NCI-H2196 treated with DMSO at 0.1 percent for 48 hours (cell line): ENCODE measurements at regions not wholly inside any gene's neighbourhood (a gene's known extent, or its start where the extent isn't known, plus 50 kb on each side); places are given as distances from the start of the nearest gene placed in this dataset.

Source experiments
- DNase-seq: peaks from one replicate; lab custom pipeline; 2025; ENCODE audit not compliant: unreplicated experiment; lab: John Stamatoyannopoulos, UW

DNA sequence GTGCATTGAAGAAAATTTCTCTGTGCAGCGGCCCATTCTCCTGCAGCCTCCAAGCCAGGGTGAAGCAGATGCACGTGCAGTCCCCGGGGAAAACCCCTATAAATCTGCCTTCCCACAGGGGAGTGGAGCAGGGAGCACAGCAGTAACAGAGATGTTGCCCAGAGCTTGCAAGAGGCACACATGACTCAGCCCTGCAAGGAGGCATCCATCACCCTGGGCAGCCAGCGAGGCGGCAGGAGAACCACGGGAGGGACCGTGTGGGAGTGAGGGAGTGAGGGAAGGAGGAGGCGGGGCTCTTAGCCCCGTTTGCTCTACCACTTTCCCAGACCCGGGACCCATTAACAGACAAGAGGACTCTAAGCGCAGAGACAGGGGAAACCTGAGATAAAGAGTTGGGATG is 96.2 kb upstream of the ARAP3 start:
- DNase-seq = no peak

DNA sequence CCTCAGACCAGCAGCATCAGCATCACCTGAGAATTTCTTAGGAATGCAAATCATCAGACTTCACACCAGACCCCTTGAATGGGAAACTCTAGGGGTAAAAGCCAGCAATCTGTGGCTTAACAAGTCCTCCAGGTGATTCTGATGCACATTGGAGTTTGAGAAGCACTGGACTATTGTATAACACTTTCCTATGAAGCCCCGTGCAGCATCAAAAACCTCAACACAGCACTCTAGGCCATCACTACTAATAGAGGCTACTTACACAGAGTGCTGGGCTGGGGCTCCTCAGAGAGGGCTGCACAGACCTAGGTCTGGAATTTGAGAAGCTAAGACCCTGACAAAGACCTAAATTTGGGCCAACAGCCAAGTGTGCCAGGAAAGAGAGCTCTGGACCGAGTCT is 95.7 kb upstream of the ARAP3 start:
- DNase-seq = no peak

DNA sequence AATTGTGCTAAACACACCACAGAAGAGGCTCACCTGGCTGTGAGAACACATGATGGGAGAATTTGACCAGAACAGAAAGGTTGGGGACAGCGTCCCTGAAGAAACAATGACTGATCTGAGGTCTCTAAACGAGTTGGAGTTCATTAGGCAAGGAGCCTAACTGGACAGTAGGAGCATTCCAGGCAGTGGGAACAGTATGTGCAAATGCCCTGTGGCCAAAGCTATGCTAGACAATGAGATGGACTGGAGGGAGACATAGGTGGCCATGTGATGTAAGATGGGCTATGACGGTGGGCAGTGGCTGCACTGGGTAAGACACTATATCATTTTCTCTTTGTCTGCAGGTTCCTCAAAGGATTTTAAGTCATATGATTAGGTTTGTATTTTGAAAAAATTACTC is 95.1 kb upstream of the ARAP3 start:
- DNase-seq = no peak

DNA sequence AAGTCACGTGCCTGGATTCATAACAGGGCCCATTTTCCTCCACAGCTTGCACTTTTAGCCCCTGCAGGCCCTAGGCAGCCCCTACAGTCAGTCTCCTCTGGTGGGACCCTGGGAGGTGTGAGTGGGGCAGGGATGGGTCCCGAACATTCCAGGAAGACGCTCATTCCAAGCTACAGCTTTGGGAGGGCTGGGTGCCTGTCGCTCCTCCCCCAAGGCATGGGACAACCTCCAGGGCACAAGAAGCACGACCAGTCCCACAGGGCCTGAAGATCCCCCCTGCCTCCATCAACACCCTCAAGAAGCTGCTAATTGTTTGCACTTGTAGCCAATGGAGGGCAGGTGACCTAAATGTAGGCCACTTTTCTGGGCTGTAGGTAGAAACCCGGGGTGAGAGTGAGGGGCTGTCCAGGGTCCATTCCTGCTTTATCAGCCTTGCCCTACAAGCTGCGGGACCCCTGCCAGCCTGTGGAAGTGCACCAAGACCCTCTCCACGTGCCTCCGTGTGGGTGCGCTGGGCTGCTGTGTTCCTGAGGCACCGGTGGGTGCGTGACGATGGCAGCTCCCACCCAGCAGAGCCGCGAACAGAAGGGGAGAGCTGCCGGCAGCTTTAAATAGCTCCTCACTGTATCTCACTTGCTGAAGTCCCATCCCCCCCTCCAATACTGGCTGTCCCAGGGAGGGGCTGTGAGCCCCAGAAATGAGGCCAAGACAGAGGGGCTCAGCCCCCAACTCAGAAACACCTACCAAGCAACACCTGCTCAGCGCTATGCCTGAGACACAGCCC is 91.9 kb upstream of the ARAP3 start:
- DNase-seq = no peak

DNA sequence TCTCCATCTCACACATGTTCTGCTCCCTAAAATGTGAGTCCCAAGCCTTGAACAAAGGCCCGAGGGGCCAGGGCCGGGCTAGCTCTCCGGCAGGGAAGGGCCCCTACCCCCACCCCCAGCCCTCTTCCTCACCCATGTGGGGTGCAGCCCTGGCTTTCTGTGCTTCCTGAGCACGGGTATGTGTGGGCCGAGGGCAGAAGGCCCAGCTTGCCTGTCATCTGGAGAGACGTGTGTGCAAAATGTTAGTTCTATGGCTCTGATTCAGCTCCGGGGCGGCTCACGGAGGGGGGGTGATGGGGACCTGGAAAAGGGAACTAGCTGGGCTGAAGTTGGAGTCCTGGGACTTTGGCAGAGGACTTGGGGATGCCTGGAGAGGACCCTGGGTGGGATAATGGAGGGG is 90.3 kb upstream of the ARAP3 start:
- DNase-seq = no peak

DNA sequence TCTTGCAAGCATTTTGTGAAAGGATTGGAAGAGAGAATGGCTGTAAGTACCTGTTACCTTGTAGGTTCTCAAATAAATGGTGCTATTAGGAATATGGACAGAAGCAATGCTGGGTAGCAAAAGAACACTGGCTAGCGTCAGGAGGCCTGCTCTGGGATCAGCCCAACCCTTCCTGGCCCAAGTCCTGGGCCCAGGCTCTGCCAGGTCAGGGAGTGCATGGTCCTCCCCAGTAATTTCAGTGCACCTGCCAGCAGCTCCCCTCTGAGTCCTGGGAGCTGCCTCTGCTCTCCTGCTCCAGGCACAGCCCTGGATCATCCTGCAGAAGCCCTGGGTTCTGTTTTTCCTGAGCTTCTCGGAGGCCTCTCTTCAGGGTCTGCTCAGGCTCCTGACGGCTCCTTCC is 89.5 kb upstream of the ARAP3 start:
- DNase-seq = no peak

DNA sequence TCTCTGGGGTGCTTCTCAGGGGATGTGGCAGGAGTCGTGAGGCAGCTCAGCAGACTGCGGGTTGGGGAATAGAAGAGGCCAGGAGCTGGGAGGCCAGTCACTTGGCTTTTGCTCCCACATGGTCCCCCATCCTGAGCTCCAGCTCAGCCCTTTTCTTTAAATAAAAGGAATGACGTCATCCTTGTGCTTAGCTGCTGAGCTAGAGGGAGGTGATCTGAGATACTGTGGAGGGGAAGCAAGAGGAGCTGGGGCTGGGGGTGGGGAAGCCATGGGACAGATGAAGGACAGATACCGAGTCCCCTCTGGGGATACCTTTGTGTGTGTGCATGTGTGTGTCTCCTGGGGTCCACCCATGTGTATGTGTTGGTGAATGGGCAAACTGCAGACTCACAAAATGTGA is 89.0 kb upstream of the ARAP3 start:
- no peak for DNase-seq

DNA sequence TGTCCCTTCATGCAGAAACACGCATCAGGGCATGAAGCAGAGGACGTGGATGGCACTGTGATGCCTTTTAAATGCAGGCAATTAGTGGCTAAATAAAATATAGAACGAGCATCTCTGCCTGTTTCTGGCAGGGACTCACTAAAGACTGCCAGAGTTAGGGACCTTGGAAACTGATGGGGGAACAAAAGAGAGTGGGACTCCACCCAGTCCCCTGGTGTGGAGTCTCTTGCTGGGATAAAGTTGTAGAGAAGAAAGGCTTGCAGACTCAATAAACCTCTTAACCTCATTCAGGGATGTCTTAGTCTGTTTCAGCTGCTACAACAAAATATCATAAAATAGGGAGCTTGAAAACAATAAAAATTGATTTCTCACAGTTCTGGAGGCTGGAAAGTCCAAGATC is 87.6 kb upstream of the ARAP3 start:
- no peak for DNase-seq

DNA sequence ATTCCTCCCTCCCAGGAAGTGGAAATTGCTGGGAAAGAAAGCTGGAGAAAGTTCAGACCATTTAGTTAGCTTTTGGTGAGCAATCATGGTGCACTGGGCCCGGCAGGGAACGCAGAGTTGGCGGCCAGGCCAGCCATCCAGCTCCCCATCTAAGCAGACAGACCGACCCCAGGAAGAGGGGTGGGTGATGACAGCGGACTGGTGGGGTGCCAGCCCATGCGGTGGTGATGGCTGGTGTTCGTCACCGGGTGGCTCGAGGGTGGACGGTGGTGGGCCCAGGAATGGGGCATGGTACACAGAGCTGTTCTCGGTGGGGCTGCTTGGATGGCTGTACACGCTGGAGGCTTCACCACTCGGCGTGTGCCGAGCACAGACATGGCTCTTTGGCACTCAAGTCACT is 85.6 kb upstream of the ARAP3 start:
- no peak for DNase-seq

DNA sequence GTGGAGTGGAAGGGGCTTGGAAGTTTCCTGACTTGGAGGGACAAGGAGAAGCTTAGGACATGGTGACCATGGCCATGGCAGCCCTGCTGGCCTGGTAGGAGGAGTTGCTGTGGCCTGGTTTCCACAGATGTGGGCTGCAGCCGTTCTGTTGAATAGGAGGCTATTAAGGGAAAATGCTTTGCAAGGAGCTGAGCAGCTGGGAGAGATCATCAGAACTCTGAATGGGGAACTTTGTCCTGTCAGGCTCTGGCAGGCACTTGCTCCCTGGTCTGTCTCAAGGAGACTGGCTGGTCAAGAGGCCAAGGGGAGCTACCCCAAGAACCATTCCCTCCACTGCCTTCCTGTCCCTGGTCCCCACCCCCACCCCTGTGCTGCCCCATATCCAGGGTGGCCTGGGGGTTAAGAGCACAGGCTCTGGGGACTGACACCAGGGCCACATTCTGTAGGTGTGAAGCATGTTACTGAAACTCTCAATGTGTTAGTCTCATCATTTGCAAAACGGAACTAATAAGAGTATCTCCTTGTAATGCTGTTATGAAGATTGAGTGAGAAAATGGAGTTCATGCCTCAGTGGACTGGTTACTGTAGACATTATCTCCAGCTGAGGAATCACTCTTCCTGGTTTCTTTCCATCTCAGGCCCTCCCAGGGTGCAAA is 84.0 kb upstream of the ARAP3 start:
- no peak for DNase-seq

DNA sequence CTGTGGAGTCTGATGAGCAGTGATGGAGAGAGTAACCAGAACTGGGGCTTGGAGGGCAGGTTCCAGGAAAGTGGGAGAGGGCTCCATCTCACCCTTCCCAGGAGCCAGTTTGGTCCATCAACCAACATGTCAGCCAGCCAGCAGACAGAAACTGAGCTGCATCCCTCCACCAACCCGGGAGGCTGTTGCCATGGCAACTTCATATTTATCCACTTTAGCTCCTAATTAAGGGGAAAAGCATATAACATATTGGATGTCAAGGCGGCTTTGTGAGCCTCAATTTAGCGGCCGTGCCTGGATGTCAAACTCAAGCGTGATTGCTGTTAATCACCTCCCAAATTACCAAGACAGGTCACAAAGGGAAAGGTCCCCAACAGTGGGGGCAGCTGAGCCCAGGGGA is 81.5 kb upstream of the ARAP3 start:
- no peak for DNase-seq

DNA sequence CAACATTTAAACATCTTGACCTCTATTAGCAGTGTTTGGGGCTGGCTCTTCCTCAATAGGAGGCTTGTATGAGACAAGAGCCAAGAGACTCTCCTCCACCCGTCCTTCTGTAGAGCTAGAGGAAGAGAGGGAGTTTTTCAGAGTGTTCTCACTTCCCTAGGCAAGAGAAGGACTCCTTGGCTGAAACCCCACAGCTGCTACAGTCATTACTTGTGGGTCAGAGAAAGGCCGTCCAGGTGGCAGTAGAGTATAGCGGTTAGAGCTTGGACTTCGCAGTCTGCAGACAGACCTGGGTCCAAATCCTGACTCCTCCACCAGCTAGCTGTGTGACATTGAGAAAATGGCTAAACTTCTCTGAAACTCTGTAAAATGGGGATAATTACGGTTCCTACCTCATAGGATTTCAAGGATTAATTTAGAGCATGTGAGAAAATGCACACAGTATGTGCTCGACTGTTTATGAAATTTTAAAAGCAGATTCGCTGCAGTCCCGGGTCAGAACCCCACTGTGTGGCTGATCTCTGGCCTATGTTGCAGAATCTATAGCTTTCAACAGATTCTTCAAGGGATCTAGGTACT is 80.8 kb upstream of the ARAP3 start:
- no peak for DNase-seq

DNA sequence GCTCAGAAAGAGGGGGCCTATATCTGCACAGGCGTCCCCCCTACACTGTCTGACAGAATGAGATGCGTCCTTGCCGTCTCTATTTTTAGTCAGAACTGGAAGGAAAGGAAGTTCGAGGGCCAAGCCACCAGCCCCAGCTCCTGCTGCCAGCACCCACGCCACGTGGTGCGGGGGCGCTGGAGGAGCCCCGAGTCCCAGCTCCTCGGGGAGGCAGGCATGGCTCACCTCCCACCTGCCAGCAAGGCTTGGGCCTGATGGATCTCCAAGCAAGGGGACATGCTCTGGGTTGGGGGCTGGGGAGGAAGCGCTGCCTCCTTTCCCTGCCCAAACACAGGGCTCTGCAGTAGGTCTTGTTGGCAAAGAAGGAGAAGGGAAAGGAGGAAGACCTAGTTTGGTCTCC is 80.3 kb upstream of the ARAP3 start:
- DNase-seq = no peak

DNA sequence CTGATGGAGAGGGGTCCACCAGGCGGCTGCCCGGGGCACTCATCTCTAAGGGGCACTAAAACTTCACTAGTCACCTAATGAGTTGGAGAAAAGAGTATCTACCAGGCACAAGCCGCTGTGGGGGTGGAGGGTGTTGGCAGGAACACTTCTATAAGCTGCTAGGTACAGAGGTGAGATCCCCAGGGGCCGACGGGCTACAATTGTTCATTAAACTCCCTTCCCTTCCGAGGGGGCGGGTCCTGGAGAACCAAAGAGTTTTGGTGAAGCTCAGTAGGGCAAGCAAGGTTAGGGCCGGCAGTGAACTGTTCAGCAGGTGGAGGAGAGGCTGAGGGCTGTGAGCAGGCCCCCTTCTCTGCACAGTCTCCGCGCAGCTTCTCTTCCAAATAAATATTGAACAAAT is 78.7 kb upstream of the ARAP3 start:
- DNase-seq = no peak

DNA sequence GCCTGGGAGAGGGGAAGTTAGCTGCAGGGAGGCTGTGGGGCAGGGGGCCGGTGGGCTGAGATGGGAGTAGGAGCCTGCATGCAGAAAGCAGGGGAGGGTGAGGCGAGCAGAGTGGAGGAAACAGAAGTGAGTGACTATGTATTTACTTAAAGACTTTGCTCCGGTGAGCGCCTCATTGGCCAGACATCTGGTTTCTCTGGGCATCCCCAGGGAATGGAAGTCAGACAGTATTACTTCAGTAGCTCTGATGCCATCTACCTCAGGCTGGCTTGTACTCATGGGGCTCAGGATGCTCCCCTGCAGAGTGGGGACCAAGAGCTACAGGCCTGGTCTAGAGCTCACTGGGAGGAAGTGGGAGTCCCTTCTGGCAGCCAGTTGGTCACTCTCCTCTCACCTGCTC is 78.2 kb upstream of the ARAP3 start:
- DNase-seq = no peak

DNA sequence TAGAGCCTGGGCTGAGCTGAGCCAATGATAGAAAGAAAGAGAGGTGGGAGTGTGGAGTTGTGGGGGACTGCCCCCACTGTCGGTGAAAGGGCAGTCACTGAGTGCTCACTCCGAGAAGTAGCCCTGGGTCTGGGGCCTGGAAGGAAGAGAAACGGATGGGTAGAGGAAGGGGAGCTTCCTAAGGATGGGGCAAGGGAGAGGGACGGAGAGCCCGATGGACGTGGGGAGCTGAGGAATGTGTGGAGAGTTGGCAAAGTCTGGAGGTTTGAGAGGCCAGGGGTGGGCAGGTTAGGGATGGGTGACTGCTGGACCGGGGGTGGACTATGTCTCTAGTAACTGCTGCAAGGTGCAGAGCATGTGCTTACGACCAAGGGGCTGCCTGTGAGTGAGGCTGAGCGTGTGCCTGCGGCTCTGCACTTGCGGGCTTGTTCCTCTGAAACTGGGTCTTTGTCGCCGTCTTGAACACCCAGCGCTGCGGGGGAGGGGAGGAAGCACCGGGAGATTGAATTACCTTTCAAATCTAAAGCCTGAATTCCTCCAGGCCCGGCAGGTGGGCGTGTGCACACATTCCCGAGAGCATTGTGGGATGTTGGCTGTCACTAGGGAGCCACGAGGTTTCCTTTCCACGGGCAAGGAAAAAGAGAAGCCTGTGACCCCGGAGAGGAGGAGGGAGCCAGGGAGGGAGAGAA is 76.4 kb upstream of the ARAP3 start:
- DNase-seq = no peak

DNA sequence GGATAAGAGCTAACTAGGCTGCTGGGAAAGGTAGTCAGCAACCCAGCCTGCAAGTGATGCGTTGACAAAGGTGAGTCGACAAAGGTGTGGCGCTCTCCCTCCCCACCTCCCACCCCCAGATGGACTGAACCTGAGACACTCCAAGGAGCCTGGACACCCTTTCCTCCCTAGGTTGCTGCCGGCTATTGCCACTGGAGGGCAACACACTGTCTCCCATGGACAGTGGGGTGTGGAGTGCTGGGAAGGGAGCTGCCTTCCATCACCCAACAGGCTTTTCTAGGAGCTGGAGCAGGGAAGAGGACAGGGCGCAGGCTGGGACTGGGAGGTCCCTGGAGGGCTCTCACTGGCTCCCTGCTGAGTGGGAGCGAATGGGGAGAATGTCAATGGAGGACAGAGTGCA is 75.4 kb upstream of the ARAP3 start:
- no peak for DNase-seq

DNA sequence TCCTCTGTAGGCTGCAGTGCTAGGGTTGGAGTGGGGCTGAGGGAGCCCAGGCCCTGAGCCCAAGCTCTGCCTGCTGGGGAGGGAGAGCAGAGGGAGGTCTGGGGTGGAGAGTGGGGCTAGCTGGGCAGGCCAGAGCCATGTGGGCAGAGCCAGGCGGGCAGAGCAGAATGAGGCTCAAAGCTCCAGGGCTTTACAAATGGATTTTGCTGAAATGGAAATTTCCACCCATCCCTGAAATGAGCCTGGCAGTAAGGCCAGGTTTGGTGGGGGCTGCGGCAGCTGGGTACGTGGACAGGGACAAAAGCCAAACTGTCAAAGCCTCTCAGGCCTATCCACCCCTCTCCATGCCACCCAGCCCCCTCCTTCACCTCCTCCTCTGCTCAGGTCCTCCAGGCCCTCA is 74.2 kb upstream of the ARAP3 start:
- no peak for DNase-seq

DNA sequence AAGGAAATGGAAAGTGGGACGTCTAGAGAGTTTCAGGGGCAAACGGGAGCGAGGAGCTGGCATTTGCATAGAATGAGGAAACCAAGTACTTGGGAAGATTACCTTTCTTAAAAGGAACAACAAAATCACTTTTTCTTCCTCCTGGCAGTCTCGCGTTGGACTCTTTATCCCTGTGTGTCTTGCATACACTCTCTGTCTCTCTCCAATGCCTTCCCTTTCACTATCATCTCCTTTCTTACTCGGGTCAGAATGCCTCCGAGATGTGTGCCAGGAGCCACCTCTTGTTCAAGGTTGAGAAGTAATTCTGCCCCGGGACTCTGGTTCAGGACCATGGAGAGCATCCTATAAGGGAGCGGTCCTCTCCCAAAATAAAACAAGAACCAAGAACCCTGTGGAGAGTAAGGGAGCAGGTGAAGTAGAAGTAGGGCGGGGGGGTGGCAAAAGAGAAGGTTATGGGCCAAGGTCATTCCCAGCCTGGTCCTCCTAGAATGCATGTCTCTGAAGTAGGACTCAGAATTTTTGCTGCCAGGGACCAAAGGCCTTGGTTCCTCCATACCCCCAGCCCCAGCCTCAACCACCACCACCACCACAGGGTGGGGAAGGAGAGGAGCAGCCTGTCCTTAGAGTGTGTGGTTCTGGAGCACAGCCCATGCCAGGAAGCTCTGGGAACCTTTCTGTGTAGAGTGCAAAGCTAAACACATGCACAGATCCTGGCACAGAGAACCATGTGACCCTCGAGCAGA is 72.1 kb upstream of the ARAP3 start:
- no peak for DNase-seq

DNA sequence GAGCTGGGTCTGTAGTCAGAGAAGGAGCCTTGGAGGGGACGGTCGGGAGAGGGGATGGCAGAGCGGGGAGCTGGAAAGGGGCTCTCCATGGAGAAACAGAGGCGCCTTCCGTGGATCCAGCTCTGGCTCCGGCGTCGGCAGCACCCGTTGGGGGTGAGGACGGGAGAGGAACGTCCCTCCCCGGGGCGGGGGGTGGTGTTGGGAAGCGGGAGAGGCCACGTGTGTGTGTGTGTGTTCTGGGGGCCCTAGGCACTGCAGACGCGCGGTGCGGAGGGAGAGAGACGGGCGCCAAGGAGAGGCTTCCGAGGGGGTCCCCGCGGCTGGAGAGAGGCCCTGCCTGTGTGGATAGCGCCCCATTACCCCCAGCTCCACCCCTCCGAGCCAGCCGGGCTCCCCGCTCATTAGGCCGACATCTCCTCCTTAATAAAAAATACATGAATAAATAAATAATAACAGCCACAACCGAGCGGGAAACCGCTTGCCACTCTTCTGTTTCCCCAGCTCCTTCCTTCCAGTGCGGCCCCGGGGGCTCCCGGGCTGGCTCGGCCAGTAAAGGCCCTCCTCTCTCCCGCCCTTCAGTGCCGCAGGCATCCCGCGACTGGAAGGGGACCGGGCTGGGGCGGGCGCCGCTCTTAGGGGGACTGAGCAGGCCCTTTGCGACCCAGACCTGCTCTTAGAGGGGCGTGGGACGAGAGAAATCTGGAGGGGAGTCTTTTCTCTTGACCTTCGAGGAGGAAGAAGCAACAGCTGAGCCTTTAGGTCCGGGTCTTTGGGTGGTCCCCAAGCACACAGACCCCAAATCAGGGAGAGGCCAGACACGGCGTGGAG is 71.3 kb upstream of the ARAP3 start:
- DNase-seq = no peak
